GM18907 (cell line): ENCODE measurements at regions not wholly inside any gene's neighbourhood (a gene's known extent, or its start where the extent isn't known, plus 50 kb on each side); places are given as distances from the start of the nearest gene placed in this dataset.
"Not testable (repeated sequence)": the region's sequence is repeated elsewhere in the genome, so short reads cannot be mapped to it uniquely, and the experiment has no call there.

ENCODE experiments used
- ATAC-seq: cut with Tn5 transposase; IDR thresholded peaks from one replicate; pipeline ENCODE4 v1.9.1; 2021; ENCODE audit warnings: mild to moderate bottlenecking, moderate library complexity; ENCODE audit not compliant: unreplicated experiment

GRCh38 chr16:59809488-59809887 lies 1075.4 kb upstream of the GOT2 start:
- not testable (repeated sequence) for ATAC-seq

DNA sequence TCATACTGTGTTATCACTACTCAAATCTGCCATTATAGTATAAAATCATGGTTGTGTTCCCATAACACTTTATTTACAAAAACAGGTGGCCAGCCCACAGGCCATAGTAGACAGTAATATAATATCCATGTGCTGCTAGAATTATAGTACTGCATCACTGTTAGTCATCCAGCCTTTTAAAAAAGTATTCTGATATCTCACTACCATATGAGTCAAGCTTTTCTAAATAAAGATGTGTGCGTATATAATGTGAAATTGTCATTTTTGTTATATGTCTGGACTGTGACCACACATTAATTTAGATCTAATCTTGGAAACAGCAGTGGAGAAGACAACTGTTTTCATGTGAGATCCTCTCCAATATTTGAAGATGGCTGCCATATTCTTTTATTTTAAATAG lies 1049.1 kb upstream of the GOT2 start:
- no peak for ATAC-seq

GRCh38 chr16:59773330-59773729 lies 1039.2 kb upstream of the GOT2 start:
- no peak for ATAC-seq

DNA sequence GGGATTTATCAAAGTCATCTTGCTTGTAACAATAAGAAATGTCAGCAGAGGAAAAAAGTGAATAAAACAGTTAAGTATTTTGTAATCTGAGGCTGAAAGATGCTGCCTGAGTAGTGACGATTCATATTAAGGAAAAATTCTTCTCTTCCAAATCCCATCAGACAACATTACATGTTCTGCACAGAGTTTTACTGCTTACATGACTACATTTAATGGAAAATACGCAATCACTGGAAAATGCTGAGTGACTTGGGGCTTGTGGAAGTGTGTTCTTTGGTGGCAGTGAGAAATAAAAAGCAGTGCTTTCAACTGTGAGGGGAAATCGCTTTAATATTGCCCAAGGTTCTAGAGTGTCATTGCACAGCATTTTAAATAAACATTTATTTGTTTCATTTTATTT lies 1025.2 kb upstream of the GOT2 start:
- no peak for ATAC-seq

DNA sequence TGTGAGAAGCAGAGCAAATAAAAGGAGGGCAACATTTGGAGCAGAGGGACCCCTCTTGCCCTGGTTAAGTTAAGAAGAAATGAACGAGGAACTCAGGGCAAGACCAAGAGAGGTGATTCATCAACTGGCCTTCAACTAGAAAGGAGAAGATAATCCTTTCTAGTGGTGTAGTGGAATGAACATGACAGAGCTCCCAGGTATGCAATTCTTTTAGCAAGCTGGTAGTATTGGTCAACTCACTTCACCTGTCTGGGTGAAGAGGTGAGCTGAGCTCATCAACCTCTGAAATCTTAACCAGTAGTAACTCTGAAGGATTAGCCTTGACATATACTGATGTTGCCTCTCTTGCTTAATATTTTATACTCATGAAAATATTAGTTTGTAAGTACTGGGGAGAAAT lies 1024.7 kb upstream of the GOT2 start:
- no peak for ATAC-seq

DNA sequence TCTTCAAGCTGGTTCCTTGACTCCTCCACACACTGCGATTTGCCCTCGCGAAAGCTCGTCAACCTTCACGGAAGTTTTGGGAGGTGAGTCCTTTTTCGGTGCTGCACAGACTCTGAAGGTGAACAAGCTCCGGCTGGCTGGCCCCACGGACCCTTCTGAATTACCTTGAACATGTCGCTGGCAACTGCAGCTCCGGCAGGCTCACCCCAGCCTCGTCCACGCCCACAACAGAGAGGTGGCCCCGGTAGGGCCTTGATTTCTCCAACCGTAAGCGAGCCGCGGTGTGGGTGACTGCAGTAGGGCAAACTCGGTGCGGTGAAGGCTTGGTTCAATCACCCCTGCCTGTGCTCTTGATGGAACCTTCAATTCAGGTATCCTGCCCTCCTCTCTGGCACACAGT lies 1020.7 kb upstream of the GOT2 start:
- ATAC-seq, result no peak

DNA sequence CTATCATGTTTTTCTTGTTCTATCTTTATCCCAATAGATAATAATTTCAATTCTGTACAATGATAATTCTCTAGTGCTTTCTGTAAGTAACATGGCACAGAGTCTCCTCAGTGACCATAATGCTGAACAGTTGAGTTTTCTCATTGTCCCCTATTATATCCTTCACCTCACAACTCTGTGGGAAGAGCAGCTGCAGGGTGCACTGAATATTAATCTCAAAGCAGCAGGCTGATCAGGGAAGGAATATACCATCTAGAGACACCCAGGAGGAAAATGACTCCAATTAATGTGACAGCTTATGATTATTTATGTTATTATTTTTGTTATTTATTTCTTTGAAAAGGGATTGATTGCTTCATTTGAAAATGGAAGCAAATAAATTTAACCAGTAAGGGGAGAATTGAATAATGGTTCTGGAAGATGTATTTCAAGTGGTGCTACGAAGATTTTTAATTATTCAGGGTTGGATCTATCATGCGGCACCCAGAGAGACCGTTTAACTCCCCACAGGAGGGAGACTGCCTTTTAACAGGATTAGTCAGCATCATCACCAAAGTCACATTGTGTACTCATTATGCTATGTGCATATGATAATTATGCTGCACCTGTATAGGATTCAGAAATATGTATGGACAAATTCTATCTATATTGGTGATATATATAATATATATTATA lies 1015.7 kb upstream of the GOT2 start:
- no peak for ATAC-seq

DNA sequence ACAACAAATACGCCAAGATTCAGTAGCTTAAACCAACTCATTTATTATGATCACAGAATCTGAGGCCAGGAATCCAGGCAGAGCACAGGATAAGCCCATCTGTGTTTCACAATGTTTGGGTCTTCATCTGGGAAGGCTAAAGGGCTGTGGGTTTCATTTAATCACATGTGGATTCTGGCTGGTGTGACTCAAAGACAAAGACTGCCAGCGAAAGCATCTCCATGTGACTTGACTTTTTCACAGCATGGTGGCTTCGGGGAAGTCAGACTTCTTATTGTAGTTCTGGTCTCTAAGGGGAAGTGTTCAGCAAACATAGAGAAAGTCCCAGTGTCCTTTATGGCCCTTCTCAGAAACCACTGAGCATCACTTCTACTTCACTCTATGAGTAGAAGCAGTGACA lies 1014.4 kb upstream of the GOT2 start:
- no peak for ATAC-seq

DNA sequence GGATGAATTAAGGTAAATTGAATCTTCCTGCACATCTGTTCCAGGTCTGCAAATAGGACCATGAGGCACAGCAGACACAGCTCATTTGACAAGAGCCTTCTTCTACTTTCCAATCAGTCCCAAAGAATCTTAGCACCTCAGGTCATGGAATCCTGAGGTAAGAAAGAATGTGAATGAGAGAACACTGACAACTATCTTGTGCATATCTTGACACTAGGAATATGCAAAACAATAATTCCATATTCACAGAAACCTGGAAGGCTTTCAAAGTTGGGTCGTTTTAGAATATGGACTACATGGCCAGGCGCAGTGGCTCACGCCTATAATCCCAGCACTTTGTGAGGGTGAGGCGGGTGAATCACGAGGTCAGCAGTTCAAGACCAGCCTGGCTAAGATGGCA lies 1009.4 kb upstream of the GOT2 start:
- no peak for ATAC-seq

GRCh38 chr16:59740858-59741257 lies 1006.7 kb upstream of the GOT2 start:
- no peak for ATAC-seq

- no peak for ATAC-seq
These were observed 1003.2 kb upstream of the GOT2 start for GRCh38 chr16:59737274-59737673.

GRCh38 chr16:59733321-59733720 lies 999.2 kb upstream of the GOT2 start:
- ATAC-seq, result no peak

GRCh38 chr16:59729613-59730012 lies 995.5 kb upstream of the GOT2 start:
- ATAC-seq, result no peak

GRCh38 chr16:59719121-59719520 lies 985.0 kb upstream of the GOT2 start:
- ATAC-seq, result no peak

- no peak for ATAC-seq
These were observed 973.5 kb upstream of the GOT2 start for GRCh38 chr16:59707436-59708226.

DNA sequence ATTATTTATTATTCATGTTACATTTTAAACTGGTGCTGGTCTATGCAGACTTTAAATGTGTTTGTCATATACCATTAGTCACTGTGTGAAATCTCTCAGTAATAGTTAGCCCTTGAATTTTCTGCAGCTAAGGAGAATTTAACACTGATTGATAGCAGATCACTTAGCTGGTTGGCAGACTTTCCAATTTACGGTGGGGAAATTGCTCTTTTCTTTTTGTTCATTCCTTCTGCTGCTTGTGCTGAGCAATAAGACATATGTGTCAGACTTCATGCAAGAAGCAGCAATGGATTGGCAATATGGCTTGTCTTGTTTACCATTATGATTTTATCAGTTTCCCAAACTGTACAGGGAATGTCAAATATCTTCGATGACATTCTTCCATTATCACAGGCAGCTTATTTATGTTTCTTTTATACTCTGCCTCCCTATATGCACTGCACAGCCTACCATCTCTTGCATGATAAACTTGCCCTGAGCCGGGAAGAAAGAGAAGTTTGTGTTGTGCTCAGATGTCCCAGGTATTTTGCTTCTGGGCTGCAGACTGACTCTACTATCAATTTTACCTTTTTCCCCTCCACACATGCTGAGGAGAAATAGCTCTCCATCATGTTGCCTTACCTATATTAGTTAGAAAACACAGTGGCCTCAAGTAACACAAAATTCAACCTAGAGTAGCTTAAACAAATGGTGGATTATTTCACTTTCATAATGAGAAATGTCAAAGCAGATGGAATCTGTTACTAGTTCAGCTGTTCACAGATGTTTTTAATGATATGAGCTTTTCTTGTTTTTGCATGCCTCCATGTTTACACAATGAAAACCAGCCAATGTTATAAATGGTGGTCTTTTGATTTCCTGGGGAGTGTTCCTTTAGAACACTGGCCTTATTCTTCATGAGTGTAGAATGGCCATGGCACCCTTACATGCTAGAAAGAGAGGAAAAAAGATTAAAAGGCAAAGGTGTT lies 968.1 kb upstream of the GOT2 start:
- no peak for ATAC-seq

GRCh38 chr16:59699786-59700185 lies 965.7 kb upstream of the GOT2 start:
- no peak for ATAC-seq

DNA sequence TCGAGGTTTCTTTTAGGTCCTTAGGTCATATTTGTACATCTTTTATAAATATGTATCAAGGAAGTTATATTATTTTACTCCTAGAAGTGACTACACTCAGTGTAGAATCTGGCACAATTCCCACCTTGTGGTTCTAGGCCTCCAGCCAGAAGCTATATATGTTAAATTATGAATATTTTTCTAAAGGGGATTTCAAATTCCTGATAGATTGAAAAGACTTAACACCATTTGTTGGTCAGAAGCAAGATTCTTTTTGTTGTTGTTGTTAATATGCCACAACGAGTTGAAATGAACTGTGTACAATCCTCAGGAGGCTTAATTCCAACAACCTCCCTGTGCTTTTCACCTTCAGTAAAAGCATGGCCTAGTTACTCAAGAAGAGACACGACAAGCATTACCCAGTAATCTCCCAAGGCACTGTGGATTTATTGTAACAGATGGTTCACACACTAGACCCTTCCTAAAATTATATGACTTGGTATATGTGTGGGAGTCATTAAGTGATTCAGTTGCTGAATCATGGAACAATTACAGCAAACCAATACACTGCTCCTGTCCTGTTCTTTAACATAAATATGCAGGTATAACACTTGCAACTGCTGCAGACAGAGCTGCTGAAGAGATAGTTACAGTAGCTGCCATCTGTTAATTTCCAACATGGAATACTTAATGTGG lies 964.4 kb upstream of the GOT2 start:
- ATAC-seq, result no peak

DNA sequence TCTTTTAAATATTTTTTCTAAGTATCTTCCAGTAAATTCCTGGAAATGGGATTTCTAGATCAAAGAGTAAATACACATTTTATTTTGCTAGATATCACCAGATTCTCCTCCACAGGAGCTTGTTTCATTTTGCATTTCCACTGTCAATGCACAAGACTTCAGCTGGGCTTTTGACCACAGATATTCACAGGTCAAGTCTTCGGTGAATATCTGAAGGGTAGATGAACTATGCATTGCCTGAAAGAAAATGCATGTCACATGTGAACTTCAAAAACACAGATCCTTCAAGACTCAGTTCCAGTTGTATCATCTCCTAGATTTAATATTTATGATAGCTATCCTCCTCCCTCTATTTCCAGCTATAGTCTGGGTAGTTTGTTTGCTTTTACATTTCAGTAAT lies 963.6 kb upstream of the GOT2 start:
- no peak for ATAC-seq

DNA sequence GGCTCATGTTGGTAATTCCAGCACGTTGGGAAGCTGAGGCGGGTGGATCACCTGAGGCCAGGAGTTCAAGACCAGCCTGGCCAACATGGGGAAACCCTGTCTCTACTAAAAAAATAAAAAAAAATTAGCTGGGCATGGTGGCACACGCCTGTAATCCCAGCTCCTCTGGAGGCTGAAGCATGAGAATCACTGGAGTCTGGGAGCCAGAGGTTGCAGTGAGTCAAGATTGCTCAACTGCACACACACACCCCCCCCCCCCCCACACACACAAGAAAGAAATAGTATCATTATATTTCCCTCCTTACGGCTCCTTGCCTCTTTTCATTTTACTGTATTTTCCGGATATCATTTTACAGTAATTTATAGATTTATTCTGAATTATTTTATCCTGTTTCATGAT lies 963.1 kb upstream of the GOT2 start:
- no peak for ATAC-seq

GRCh38 chr16:59696495-59696894 lies 962.4 kb upstream of the GOT2 start:
- ATAC-seq, result no peak
